Islet precursor cell (in vitro differentiated cells): ENCODE measurements at regions not wholly inside any gene's neighbourhood (a gene's known extent, or its start where the extent isn't known, plus 50 kb on each side); places are given as distances from the start of the nearest gene placed in this dataset.
"Not testable (repeated sequence)": the region's sequence is repeated elsewhere in the genome, so short reads cannot be mapped to it uniquely, and the experiment has no call there.

Experiments used
- DNase-seq: peaks from one replicate; pipeline ENCODE4 v3.0.0-alpha.2; 2018

DNA sequence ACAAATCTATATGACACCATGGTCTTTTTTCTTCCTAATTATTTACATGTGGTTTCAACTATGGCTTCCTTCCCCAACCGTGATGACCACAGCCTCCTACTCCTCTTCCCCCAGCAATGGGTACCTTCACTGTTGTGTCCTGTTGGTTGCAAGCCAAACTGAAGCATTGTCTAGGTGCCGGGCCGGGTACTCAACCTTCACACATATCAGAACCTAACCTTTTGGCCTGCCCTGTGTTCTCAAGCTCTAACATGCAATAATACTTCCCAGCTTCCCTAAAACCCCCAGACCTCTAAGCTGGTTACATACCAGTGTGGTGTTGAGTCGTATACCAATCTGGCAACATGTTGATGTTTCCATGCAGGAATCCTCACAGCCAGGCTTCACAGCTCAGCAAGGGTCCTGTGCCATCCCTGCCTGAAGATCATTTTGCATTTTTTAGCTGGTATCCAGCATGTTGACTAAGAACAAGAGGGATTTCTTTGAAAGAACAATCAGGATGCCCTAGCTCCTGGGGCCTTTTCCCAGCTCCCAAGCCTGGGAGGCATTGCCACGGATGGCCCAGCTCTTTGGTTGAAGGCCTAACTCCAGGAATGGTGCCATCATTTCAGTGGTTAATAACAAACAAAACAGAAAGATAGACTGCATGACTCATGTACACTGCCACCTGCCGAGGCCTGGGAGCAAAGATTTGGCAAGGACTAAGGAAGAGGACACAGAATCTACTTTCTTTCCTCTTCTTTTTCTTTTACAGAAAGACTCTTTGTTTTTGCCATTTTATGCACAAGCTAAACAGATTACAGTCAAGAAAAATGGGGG lies 373.7 kb upstream of the SALL1 start:
- DNase-seq: no peak

DNA sequence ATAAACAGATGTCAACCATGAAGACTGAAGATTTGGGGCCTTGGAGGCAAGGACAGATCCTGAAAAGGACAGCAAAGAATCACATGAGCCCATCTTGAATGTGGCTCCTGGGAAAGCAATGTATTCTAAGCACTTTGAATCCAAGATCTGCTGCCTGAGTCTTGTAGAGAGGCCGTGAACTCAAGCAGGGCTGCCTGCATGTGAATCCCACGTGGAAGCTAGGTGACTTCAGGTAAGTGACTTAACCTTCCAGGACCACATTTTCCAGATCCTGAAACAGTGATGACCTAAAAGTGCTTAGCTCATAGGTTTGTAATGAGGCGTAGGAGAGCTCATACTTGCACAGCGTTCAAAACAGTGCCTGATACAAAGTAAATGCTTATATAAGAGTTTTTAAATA lies 373.0 kb upstream of the SALL1 start:
- no peak for DNase-seq

DNA sequence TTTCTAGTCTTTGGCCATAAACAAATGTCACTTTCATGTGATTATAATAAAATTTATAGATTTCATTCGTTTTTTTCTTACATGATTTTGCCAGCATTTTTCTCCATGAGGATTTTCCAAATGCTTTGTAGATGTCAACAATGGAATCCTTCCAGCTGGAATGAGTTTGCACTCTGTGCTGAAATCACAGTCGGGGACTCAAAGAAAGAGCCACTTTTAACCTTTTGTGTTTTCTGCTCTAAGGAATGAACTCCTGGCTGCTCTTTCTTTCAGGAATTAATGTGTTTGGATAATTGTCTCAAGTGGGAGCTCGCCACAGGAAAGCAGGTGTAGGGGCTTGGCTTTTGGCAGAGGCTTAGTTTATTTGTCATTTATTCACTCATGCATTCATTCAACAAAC lies 372.3 kb upstream of the SALL1 start:
- DNase-seq: no peak

GRCh38 chr16:51522902-51523301 lies 371.8 kb upstream of the SALL1 start:
- no peak for DNase-seq

DNA sequence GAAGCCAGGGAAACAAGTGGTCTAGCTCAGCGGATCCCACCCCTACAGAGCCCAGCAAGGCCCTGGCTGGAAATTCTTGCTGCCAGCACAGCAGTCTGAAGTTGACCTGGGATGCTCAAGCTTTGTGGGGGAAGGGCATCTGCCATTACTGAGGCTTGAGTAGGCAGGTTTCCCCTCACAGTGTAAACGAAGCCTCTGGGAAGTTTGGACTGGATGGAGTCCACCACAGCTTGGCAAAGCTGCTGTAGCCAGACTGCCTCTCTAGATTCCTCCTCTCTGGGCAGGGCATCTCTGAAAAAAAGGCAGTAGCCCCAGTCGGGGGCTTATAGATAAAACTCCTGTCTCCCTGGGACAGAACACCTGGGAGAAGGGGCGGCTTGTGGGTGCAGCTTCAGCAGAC lies 365.9 kb upstream of the SALL1 start:
- DNase-seq: not testable (repeated sequence)

DNA sequence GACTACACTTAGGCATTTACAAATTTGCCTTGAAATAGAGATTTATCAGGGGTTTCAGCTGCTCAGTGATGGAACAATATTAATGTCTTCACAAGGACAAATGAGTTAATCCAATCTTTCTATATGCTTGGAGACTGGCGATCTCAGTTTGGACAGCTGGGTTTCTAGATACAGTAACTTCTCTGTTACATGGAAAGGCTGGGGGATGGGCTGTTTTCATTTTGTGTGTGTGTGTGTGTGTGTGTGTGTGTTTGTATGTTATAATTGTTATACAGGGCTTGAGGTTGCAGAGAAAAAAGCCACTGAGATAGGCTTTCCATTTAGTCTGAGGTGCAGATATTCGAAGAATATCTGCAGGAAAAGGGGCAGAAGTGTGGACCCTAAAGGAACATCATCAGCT lies 359.3 kb upstream of the SALL1 start:
- no peak for DNase-seq

DNA sequence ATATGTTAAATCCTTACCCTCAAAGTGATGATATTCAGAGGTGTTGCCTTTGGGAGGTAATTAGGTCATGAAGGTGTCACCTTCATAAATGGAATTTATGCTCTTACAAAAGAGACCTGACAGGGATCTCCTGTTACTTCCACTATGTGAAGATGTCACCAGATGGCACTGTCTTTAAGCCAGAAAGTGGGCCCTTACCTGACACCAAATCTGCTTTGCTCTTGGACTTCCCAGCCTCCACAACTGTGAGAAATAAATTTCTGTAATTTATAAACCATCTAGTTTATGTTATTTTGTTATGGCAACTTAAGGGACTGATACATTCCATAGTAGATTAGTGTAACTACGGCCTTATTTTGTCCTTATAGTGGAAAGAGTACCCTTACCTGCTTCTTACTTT lies 358.3 kb upstream of the SALL1 start:
- no peak for DNase-seq

DNA sequence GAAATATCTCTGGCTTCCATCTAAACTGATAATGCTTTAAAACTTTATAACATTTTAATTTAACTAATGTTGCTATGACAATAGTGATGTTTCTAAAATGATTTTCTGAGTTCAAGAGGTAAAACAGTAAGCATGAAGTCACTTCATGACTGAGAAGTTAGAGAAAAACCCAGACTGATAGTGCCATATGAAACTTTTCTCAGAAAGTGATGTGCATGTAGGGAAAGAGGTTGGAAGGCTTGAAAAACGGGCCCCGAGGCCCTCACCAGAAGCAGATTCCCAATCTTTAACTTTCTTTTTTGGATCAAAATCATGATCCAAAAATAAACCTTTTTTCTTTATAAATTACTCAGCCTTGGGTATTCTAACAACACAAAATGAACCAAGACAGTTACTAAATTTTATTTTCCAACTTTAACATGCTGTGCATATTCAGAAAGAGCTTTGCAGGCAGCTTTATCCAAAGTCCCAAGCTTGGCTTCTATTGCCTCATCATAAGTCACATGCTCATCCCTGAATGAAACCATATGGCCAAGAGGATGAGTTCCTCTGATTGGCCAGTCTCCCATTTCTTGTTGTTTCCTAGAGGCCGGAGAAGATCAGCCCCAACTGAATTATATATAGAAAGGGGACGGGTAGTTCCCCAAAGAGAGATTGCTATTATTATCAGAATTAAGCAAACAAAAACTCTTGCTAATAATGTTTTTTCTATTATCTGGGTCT lies 357.6 kb upstream of the SALL1 start:
- DNase-seq: no peak

DNA sequence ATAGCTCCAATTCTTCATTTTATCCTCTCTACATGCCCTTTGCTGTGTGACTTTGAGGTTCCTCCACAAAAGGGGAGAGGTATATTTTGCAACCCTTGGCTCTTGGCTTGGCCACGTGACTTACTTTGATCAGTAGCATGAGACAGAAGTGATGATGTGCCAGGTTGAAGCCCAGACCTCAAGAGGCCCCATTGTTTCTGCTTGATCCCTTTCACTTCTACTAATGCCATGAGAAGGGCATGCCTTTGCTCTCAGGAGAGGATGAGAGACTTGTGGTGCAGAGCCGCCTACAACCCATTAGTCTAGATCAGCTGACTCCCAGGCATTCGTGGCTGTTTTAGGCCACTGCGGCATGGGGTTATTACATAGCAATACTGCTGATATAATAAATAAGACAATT lies 356.2 kb upstream of the SALL1 start:
- no peak for DNase-seq

- no peak for DNase-seq
Measured at GRCh38 chr16:51500306-51500705, 349.2 kb upstream of the SALL1 start.

- no peak for DNase-seq
Measured at GRCh38 chr16:51497541-51498211, 346.6 kb upstream of the SALL1 start.

GRCh38 chr16:51490866-51491265 lies 339.8 kb upstream of the SALL1 start:
- DNase-seq: peak; percentile 64

- no peak for DNase-seq
Measured at GRCh38 chr16:51487880-51488279, 336.8 kb upstream of the SALL1 start.

DNA sequence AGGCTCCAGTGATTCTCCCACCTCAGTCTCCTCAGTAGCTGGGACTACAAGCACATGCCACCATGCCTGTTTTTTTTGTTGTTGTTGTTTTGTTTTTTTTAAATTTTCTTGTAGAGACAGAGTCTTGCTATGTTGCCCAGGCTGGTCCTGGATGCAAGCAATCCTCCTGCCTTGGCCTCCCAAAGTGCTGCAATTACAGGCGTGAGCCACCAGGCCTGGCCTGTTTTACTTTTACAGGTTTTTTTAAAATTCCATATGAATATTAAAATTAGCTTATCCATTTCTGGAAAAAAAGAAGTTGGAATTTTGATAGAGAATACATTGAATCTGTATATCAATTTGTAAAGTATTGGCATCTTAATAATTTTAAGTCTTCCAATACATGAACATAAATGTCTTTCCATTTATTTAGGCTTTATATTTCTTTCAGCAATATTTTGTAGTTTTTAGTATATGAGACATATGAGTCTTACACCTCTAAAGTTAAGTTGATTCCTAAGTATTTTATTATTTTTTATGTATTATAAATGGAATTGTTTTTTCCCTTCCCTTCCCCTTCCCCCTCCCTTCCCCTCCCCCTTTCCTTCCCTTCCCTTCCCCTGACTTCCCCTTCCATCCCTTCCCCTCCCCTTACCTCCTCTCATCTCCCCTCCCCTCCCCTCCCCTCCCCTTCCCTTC lies 323.5 kb upstream of the SALL1 start:
- no peak for DNase-seq

DNA sequence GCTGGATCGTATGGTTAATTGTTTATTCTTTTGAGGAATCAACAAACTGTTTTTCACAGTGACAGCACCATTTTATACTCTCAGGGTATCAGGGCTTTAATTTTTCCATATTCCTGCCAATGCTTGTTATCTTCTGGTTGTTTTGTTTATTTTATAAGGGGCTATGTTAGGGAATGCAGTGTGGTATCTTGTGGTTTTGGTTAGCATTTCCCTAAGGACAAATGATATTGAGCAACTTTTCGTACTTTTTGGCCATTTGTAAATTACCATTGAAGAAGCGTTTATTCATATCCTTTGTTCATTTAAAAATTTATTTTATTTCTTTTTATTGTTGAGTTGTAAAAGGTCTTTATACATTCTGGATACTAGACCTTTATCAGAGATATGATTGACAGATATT lies 322.0 kb upstream of the SALL1 start:
- DNase-seq: no peak

- DNase-seq: no peak
Measured at GRCh38 chr16:51470492-51470891, 319.4 kb upstream of the SALL1 start.

DNA sequence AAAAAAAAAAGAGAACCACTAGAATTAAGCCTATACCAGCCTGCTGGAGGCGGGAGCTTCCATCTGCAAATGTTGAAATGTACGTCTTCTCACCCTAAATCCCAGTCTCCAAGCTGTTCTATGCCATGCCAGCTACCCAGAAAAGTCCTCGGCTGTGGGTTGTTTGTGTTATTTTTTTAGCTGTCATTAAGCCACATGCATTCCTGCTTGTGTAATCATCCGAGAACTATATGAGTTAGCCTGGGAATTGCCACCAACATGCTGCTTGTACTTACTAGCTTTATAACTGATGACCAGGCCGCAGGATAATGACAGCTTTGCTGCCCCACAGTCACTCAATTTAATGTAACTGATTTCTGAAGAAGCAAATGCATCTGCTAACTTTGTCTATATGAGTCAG lies 313.9 kb upstream of the SALL1 start:
- no peak for DNase-seq

GRCh38 chr16:51461255-51461654 lies 310.2 kb upstream of the SALL1 start:
- no peak for DNase-seq

DNA sequence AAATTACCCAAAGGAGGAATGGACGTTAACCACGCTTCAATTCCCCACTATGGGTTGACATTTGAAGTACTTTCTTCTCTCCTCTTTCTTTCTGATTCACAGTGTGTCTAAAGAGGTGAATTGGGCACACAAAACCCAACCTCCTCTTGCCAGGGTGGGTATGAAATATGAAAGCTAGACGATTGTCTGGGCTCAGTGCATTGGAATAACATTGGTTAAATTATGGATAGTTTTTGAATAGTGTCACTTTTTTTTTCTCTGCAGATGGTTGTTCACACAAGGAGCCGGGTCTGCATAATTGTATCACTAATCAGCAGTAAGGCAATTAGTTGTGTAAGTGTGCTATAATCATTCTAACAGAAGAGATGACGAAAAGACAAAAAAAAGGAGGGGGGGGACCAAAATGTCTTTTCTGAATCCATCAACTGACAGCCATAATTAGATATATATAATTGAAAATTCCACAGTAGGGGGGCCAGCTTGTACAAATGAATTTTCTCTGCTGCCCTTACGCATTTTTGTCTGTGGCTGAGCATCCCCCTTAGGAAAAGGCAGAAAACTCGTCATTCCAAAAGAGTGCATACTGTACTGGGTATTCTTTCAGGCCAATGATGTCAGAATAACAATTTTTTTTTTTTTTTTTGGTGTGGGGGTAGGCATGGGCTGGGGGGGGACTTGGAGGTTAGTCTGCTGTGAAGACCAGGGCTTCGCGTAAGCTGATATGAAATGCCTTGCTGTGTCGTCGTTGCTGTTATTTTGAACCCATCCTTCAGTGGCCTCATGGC lies 307.5 kb upstream of the SALL1 start:
- DNase-seq: no peak

DNA sequence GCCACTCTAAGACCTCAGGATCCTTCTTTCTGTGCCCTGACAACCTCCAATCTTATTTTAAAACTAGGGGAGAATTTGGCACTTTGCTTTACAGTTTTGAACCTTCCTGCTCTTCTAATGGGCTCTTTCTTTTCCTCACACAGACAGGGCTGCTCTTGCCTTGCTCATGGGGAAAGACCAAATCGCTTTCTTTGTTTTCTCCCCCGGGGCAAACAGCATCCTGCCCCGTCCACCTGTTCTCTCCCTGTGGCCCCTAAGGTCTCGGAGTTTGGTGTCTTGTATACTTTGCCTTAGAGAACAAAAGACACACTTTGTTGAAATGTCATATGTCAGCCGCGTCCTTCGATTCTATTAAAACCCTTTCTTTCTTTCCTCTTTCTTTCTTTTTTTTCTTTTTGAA lies 306.7 kb upstream of the SALL1 start:
- DNase-seq: no peak

- no peak for DNase-seq
Measured at GRCh38 chr16:51455398-51455797, 304.3 kb upstream of the SALL1 start.

GRCh38 chr16:51453251-51453650 lies 302.2 kb upstream of the SALL1 start:
- DNase-seq: no peak

DNA sequence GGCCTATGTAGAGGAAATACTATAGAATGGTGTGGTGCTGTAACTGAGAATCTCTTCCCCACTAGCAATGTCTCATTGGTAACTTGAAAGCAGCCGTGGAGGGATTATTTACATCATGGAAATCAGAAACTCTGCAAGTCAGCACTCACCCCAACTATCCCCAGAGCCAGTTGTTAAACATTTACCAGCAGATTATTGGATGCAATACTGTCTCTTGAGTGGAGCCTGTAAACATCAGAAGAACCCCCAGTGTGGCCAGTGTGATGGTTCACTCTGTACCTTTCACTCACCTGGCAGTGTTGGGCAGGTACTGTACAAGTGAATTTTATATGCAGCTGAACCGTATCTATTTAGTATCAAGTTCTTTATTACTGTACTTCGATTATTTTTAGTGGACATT lies 299.8 kb upstream of the SALL1 start:
- no peak for DNase-seq
